NCI-H1092 (cell line): ENCODE measurements at regions not wholly inside any gene's neighbourhood (a gene's known extent, or its start where the extent isn't known, plus 50 kb on each side); places are given as distances from the start of the nearest gene placed in this dataset.

Experiments
- DNase-seq: peaks from one replicate; lab custom pipeline; 2025; lab: John Stamatoyannopoulos, UW

DNA sequence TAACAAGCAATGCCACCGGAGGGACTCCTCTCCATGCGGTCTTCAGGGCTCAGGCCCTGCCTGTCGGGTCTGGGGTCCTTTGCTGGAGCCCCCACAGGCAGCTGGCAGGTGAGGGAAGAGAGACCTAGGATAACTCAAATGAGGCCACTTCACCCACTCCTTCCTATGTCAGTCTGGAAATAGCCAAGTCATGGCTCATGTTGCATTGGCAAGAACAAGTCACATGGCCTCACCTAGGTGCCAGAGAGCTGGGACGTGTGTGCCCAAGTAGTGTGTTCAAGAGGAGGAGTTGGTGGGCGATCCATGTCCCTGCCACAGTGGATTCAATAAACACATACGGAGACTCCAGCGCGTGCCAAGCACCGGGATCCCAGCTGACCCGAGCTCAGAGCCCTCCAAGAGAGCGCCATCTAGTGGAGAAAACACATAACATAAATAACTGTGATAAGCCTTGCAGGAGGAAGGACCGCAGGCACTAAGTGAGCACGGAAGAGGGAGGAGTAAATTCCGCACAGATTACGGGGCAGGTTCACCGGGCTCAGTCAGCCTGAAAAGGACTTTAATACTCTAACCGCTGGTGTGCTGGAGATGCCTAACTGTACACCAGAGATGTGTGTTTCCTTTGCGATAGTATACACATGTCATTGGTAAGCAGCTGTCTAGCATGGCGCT is 580.8 kb downstream of the CCDC171 start:
- peak; percentile 40 for DNase-seq

DNA sequence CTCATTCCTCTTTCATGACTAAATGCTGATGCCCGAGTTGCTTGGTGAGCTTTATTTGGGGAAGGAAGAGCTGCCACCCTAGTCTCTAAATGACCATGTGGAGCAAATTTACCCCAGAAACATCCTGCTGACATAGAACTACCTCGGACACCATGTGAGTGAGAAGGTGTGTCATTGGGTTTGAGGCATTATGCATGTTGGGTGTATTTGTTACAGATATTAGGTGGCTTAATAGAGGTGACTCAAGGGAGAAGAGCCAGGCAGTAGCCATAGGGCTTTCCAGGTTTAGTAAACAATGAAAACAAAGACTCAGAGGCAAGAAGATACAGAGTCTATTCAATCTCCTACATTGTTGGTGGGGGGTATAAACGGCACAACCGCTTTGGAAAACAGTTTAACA is 581.5 kb downstream of the CCDC171 start:
- no peak for DNase-seq

DNA sequence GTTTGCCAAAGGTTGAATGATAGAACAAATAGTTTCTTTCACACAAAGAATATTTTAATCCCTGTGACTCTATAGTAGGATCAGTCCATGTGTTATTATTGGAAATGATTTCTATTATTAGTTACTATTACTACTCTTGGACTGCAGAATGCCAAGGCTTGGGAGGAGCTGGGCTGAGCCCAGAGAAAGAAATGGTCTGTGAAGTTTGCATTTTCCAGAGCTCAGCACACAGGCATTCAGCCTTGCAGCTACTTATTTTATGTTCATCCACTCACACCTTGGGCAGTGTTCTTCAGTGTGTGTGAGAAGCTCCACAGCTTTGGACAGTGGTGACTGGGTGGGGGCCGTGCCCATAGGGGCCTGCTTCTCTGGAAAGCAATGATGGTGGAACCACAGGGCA is 583.1 kb downstream of the CCDC171 start:
- no peak for DNase-seq

DNA sequence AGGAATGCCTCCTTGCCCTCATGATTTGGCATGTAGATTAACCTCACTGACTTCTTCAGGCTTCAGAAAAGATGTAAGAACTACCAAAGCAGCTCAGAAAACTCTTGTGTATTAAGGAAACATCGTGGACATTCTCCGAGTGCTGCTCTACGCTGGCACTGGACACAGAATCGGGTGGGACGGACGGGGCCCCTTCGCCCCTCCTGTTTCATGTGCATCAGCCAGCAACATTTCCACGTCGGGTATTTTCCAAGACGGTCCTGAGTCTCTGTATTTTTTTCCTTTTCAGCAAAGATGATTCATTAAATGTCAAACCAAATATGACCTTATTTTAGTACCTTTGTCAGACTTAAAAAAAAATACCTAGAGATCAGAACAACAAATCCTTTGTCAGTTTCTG is 583.6 kb downstream of the CCDC171 start:
- no peak for DNase-seq

GRCh38 chr9:16136961-16137360 is 584.1 kb downstream of the CCDC171 start:
- DNase-seq, result no peak

DNA sequence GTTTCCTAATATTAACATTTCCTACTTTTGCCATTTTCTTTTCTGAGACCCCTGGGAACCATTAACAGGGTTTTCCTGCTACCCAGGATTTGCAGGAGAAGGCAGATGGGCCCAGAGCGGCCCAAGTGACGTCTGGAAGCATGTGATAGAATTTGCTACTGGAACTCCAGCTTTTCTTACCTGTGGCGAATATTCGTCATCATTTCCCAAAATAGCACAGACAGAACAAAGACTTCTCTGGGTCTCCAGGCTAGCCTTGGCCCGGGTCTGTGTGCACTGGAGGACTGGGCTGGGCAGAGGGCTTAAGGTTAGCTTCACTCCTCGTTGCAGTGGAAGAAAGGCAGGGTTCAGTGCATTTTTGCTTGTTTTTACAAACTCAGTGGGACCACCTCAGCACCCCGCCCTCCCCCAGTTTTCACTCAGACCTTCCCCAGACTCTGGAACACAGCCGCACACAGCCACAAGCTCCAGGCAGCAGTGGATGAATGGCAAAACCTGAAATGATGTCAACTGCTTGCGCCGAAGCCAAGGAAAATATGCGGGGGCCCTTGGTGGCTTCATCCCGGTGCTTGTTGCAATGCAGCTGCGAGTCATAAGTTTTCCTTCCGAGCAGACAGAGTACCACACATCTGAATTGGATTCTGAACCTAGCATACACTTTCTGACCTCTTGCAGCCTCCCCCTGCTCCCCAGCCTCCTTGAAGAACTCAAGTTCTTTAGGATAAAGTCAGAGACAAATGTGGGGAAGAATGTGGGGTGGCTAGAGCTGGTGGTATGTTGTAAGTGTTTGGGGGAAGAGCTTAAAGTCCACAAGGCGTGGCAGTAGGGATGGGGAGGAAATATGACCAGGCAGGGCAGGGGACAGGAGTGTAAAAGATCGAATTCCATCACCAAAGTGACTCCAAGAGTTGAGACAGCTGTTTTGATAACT is 586.0 kb downstream of the CCDC171 start:
- no peak for DNase-seq

- no peak for DNase-seq
Observed at GRCh38 chr9:16139774-16140173, 586.9 kb downstream of the CCDC171 start.

DNA sequence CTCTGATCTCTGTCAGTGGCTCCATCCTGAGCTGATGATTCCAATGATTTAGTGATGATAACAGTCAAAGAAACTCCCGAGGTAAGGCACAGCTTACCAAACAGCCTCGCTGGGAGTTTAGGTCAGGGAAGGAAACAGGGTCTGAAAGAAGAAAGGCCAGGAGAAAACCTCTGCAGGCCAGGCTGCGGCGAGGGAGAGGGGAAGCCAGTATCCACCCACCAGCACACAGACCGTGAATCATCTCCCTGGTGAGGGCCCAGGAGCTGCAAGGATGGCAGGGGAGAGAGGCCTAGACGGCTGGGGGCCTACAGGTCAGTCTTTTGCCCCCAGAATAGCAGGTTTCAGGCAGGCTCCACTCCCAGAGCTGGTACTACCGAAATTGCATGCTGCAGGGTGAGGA is 590.5 kb downstream of the CCDC171 start:
- no peak for DNase-seq

DNA sequence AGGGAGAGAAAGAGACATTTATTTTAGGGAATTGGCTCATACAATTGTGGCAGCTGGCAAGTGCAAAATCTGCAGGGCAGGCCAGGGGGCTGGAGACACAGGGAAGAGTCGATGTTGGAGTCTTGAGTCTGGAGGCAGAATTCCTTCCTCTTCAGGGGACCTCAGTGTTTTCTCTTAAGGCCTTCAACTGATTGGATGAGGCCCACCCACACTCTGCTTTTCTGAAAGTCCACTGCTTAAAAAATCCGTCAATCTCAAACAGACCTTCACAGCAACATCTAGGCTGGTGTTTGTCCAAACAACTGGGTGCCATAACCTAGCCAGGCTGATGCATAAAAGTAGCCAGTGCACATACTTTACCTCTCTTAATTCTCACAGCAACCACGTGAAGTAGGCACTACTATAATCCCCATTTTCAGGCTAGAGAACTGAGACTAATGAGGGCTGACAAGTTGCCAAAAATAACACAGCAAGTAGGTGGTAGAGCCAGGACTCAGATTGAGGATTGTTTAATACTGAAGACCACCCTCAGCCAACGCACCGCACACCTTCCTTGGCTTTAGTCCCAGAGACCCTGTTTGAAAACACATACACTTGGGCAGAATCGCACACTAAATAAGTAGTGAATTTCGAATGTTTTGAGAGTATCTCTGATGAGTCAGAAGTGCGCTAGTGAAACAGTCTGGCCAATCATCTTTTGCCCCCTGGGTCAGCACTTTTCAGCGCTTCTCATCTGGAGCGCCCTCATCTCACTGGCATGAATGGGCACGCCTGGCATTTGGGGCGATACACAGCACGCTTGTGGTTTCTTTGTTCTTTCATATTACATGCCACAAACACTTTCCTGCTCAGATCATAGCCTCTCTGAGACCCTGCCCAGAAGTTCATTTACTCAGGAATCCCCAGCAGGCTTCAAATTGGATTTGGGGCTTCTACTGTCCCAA is 591.4 kb downstream of the CCDC171 start:
- no peak for DNase-seq

- DNase-seq, result no peak
Observed at GRCh38 chr9:16145196-16145950, 592.5 kb downstream of the CCDC171 start.

- DNase-seq, result no peak
Observed at GRCh38 chr9:16147726-16148125, 594.9 kb downstream of the CCDC171 start.

DNA sequence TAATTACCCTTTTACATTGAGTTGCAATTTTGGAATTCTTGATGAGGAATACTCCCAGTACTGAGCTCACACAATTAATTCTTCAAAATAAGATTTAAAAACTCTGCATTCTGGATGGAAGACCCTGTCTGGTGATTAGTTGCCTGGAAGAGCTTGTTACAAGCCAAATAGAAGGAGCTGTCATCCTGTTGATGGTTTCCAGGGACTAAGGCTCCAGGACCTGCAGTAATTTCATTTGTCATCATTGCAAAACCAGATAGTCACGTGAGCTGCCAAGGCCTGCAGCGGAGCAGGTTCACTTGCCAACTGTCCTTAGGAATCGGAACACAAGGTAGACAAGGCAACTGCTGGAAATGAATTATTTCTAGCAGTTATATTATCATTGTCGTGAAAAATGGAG is 597.7 kb downstream of the CCDC171 start:
- no peak for DNase-seq

- no peak for DNase-seq
Observed at GRCh38 chr9:16150938-16151650, 598.3 kb downstream of the CCDC171 start.

- DNase-seq, result no peak
Observed at GRCh38 chr9:16152276-16153101, 599.6 kb downstream of the CCDC171 start.

GRCh38 chr9:16153221-16153620 is 600.4 kb downstream of the CCDC171 start:
- DNase-seq, result no peak

DNA sequence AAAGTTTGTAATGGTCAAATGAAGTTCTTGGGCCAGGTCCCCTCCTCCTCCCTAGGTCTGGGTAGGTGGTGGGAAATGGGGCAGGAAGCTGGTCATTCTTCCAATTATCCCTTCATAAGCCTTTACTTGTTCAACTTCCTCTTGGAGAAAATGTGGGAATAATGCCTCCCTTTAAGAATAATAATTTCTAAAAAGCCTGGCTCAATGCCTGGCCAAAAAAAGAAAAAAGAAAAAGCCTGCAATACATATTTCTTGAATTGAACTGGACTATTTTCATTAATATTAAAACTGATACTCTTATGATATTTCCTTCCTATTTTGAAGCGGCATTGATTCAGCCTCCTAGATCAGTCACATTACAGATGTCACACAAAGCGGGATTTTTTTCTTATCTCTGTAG is 600.9 kb downstream of the CCDC171 start:
- no peak for DNase-seq

GRCh38 chr9:16154521-16155078 is 601.8 kb downstream of the CCDC171 start:
- peak; percentile 53 for DNase-seq

DNA sequence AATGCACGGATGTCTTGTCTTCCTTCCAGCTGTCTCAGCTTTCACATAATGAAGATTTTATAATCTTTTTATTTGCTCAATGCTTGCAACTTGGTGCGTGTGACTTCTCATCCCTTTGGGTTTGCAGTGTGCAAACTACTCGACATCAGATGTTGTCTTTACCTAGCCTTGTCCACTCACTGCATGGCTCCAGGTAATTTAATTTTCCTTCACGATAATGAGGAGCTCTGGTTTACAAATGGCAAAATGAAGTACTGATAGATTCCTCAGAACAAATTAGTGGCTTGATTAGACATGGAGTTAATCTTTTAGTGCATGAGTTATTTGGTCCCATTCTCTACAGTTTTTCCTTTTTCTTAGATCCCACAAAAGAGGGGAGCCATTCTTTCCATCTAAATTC is 603.0 kb downstream of the CCDC171 start:
- DNase-seq, result no peak

- no peak for DNase-seq
Observed at GRCh38 chr9:16157216-16157615, 604.4 kb downstream of the CCDC171 start.

GRCh38 chr9:16157651-16158050 is 604.8 kb downstream of the CCDC171 start:
- no peak for DNase-seq
